GM23338 (cell line): ENCODE measurements at regions not wholly inside any gene's neighbourhood (a gene's known extent, or its start where the extent isn't known, plus 50 kb on each side); places are given as distances from the start of the nearest gene placed in this dataset.

Experiments
- ATAC-seq: fragments of 200-7000 bp; cut with Tn5 transposase; 3 replicates; pipeline ENCODE4 v1.9.1; 2020
- DNase-seq: peaks from one replicate; pipeline ENCODE4 v3.0.0-alpha.2; 2015; ENCODE audit warnings: low spot score
- H2AFZ ChIP-seq: fragments of 200-600 bp; sonication (generic); 2 replicates; pipeline ENCODE4 v1.8.0; 2016; ENCODE audit warnings: antibody characterized with exemption, mild to moderate bottlenecking, moderate library complexity
- H3F3A ChIP-seq: fragments of 200-600 bp; sonication (generic); replicated peaks from 2 replicates; pipeline ENCODE4 v1.8.0; 2017; ENCODE audit warnings: antibody characterized with exemption, mixed run types, low read depth
- H3K27ac ChIP-seq: fragments of 200-600 bp; sonication (generic); 2 replicates; pipeline ENCODE4 v1.6.1; 2016; ENCODE audit warnings: low read depth
- H3K27me3 ChIP-seq: fragments of 200-600 bp; sonication (generic); 2 replicates; pipeline ENCODE4 v1.8.0; 2016; ENCODE audit warnings: mild to moderate bottlenecking, mixed run types, moderate library complexity; ENCODE audit not compliant: insufficient read depth
- H3K36me3 ChIP-seq: fragments of 200-600 bp; sonication (generic); 2 replicates; pipeline ENCODE4 v1.8.0; 2016; ENCODE audit warnings: mild to moderate bottlenecking; ENCODE audit not compliant: insufficient read depth
- H3K4me1 ChIP-seq: fragments of 200-600 bp; sonication (generic); 2 replicates; pipeline ENCODE4 v1.8.0; 2016; ENCODE audit warnings: mild to moderate bottlenecking, moderate library complexity; ENCODE audit not compliant: insufficient read depth
- H3K4me2 ChIP-seq: fragments of 200-600 bp; sonication (generic); 2 replicates; pipeline ENCODE4 v1.7.1; 2017; ENCODE audit warnings: mixed run types
- H3K4me3 ChIP-seq: fragments of 200-600 bp; sonication (generic); 2 replicates; pipeline ENCODE4 v1.6.1; 2016; ENCODE audit warnings: mixed run types
- H3K79me2 ChIP-seq: fragments of 200-600 bp; sonication (generic); replicated peaks from 2 replicates; pipeline ENCODE4 v1.8.0; 2017; ENCODE audit warnings: mild to moderate bottlenecking; ENCODE audit not compliant: insufficient read depth
- H3K9me2 ChIP-seq: fragments of 200-600 bp; sonication (generic); 2 replicates; pipeline ENCODE4 v1.8.0; 2017; ENCODE audit not compliant: insufficient read depth
- H4K20me1 ChIP-seq: fragments of 200-600 bp; sonication (generic); replicated peaks from 2 replicates; pipeline ENCODE4 v1.8.0; 2017; ENCODE audit warnings: mild to moderate bottlenecking; ENCODE audit not compliant: insufficient read depth
- H3K27ac Mint-ChIP-seq: 2 replicates; pipeline ENCODE4 v1.8.0; 2020; ENCODE audit warnings: inconsistent platforms, mild to moderate bottlenecking, moderate library complexity, mixed read lengths
- H3K27me3 Mint-ChIP-seq: 3 replicates; pipeline ENCODE4 v1.8.0; 2022; ENCODE audit warnings: low read depth, mild to moderate bottlenecking, moderate library complexity, mixed read lengths, inconsistent platforms; ENCODE audit not compliant: insufficient read depth, poor library complexity
- H3K36me3 Mint-ChIP-seq: 3 replicates; pipeline ENCODE4 v1.8.0; 2021; ENCODE audit warnings: low read depth, mild to moderate bottlenecking, inconsistent platforms, moderate library complexity, mixed read lengths
- H3K4me1 Mint-ChIP-seq: 3 replicates; pipeline ENCODE4 v1.8.0; 2020; ENCODE audit warnings: mild to moderate bottlenecking, inconsistent platforms, mixed read lengths
- H3K4me3 Mint-ChIP-seq: 3 replicates; pipeline ENCODE4 v1.8.0; 2021; ENCODE audit warnings: moderate library complexity, mild to moderate bottlenecking, inconsistent platforms, mixed read lengths
- H3K9me3 Mint-ChIP-seq: 3 replicates; pipeline ENCODE4 v1.8.0; 2020; ENCODE audit warnings: moderate library complexity, mild to moderate bottlenecking, inconsistent platforms, mixed read lengths
- CREB1 ChIP-seq: fragments of 250-450 bp; sonication (Bioruptor Pico); IDR thresholded peaks from 2 replicates; pipeline ENCODE4 v1.5.0; 2020; ENCODE audit warnings: low read depth, mild to moderate bottlenecking, moderate library complexity
- EZH2phosphoT487 ChIP-seq: fragments of 200-600 bp; sonication (generic); IDR thresholded peaks from one replicate; pipeline ENCODE4 v1.8.1; 2018; ENCODE audit warnings: antibody characterized with exemption; ENCODE audit not compliant: unreplicated experiment
- JUNB ChIP-seq: IDR thresholded peaks from one replicate; pipeline ENCODE4 v1.6.1; 2016; ENCODE audit warnings: antibody characterized with exemption; ENCODE audit not compliant: unreplicated experiment
- POLR2AphosphoS5 ChIP-seq: IDR thresholded peaks from 2 replicates; pipeline ENCODE4 v1.6.1; 2016; ENCODE audit warnings: antibody characterized with exemption, low read depth
- STAT1 ChIP-seq: IDR thresholded peaks from one replicate; pipeline ENCODE4 v1.6.1; 2016; ENCODE audit warnings: antibody characterized with exemption; ENCODE audit not compliant: unreplicated experiment
- ZNF331 ChIP-seq: fragments of 250-450 bp; sonication (Bioruptor Pico); IDR thresholded peaks from 2 replicates; pipeline ENCODE4 v1.5.0; 2020; ENCODE audit warnings: low read depth, mild to moderate bottlenecking, moderate library complexity
- TF ChIP-seq, protein P1 (sequence below): fragments of 250-450 bp; sonication (Bioruptor Pico); IDR thresholded peaks from 2 replicates; pipeline ENCODE4 v1.5.0; 2020; ENCODE audit warnings: mild to moderate bottlenecking, moderate library complexity
- TF ChIP-seq, protein P2 (sequence below): IDR thresholded peaks from 2 replicates; pipeline ENCODE4 v1.6.1; 2016; ENCODE audit warnings: antibody characterized with exemption
- TF ChIP-seq, protein P3 (sequence below): IDR thresholded peaks from one replicate; pipeline ENCODE4 v1.6.1; 2018; ENCODE audit warnings: antibody characterized with exemption; ENCODE audit not compliant: unreplicated experiment
- TF ChIP-seq, protein P4 (sequence below), 2 experiments: fragments of 200-600 bp in 1 of 2; sonication (generic) in 1 of 2; conservative IDR thresholded peaks; 2 replicates each; pipeline versions ENCODE4 v1.5.1 to v1.6.1; 2016 to 2017; ENCODE audit warnings: antibody characterized with exemption in 2 of 2, low read depth in 2 of 2, mild to moderate bottlenecking in 2 of 2, moderate library complexity in 1 of 2

DNA sequence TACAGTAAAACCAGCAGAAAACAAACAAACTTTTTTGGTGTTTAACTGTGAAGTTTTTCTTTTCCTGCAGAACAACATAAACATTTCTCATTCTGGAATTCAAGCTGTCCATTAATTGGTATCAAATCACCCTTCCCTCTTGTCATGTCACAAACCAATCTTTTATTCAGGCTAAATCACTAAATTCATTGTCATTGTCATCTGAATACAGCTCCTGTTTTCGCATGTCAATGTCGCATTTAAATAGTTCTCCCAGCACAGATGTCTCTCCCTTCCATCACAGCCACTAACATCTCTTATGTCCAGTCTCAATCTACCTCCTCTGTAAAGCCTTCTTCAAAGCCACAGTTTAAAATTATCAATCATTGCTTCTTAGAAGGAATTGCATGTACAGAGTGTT is 192.1 kb upstream of the PCDH10 start (continued):
- TF ChIP-seq, protein P1, sequence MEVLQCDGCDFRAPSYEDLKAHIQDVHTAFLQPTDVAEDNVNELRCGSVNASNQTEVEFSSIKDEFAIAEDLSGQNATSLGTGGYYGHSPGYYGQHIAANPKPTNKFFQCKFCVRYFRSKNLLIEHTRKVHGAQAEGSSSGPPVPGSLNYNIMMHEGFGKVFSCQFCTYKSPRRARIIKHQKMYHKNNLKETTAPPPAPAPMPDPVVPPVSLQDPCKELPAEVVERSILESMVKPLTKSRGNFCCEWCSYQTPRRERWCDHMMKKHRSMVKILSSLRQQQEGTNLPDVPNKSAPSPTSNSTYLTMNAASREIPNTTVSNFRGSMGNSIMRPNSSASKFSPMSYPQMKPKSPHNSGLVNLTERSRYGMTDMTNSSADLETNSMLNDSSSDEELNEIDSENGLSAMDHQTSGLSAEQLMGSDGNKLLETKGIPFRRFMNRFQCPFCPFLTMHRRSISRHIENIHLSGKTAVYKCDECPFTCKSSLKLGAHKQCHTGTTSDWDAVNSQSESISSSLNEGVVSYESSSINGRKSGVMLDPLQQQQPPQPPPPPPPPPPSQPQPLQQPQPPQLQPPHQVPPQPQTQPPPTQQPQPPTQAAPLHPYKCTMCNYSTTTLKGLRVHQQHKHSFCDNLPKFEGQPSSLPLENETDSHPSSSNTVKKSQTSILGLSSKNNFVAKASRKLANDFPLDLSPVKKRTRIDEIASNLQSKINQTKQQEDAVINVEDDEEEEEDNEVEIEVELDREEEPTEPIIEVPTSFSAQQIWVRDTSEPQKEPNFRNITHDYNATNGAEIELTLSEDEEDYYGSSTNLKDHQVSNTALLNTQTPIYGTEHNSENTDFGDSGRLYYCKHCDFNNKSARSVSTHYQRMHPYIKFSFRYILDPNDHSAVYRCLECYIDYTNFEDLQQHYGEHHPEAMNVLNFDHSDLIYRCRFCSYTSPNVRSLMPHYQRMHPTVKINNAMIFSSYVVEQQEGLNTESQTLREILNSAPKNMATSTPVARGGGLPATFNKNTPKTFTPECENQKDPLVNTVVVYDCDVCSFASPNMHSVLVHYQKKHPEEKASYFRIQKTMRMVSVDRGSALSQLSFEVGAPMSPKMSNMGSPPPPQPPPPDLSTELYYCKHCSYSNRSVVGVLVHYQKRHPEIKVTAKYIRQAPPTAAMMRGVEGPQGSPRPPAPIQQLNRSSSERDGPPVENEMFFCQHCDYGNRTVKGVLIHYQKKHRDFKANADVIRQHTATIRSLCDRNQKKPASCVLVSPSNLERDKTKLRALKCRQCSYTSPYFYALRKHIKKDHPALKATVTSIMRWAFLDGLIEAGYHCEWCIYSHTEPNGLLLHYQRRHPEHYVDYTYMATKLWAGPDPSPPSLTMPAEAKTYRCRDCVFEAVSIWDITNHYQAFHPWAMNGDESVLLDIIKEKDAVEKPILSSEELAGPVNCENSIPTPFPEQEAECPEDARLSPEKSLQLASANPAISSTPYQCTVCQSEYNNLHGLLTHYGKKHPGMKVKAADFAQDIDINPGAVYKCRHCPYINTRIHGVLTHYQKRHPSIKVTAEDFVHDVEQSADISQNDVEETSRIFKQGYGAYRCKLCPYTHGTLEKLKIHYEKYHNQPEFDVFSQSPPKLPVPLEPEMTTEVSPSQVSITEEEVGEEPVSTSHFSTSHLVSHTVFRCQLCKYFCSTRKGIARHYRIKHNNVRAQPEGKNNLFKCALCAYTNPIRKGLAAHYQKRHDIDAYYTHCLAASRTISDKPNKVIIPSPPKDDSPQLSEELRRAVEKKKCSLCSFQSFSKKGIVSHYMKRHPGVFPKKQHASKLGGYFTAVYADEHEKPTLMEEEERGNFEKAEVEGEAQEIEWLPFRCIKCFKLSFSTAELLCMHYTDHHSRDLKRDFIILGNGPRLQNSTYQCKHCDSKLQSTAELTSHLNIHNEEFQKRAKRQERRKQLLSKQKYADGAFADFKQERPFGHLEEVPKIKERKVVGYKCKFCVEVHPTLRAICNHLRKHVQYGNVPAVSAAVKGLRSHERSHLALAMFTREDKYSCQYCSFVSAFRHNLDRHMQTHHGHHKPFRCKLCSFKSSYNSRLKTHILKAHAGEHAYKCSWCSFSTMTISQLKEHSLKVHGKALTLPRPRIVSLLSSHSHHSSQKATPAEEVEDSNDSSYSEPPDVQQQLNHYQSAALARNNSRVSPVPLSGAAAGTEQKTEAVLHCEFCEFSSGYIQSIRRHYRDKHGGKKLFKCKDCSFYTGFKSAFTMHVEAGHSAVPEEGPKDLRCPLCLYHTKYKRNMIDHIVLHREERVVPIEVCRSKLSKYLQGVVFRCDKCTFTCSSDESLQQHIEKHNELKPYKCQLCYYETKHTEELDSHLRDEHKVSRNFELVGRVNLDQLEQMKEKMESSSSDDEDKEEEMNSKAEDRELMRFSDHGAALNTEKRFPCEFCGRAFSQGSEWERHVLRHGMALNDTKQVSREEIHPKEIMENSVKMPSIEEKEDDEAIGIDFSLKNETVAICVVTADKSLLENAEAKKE (CRISPR knock-in tag), result no peak

DNA sequence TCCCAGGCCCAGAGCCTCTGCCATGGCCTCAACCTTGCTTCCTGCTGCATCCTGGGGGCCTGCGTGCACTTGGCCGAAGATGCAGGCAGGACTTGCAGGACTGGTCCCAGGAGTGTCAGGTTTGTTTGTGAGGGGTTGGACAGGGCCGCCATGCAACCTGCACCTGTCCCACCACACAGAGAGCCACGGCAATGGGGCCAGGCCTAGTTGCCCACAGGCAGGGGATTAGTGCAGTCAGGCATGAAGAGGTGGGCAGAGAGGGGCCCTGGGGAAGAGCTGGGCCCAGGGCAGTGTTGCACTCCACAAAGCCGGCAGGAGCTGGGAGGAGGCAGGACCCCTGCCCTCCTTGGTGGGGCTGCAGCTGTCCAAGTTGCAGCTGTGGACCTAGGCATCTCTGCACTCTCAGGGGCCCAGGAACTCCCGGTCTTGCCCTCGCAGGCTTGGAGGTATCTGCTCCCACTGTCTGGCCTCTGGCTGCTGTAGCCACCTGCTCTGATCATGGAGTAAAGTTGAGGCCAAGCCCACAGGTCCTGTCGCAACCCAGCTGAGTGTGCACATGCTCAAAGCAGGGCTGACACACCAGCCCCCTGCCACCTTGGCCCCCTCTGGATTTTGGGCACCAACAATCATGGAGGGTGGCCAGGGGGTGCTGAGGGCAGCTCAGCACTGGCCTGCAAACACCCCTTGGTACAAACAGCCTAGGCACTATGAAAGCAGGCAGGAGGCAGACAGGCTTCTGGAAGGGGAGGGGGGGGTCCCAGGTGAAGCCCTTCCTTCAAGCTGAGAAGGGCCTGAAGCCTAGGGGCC is 190.4 kb upstream of the PCDH10 start:
- no peak for DNase-seq
- no peak overlapping the region for H3K4me2 ChIP-seq
- no peaks in the 10 kb centered on the region for H4K20me1 ChIP-seq
- H3K79me2 ChIP-seq, result no peaks in the 10 kb centered on the region
- Mint-ChIP-seq H3K4me1 (peaks cover 14% of the 10 kb centered on the region), H3K36me3 (peaks cover 14% of the 10 kb centered on the region), H3K4me3 (no peak overlapping the region), H3K27me3 (no peaks in the 10 kb centered on the region), H3K27ac (no peak overlapping the region), H3K9me3 (peaks cover 17% of the 10 kb centered on the region)
- H3K27me3 ChIP-seq, result no peaks in the 10 kb centered on the region
- H3K4me3 ChIP-seq, result no peak overlapping the region
- H3K36me3 ChIP-seq, result peaks cover 4% of the 10 kb centered on the region; the same call in 1 of the 2 replicates
- H3K9me2 ChIP-seq, result no peaks in the 10 kb centered on the region
- H3K4me1 ChIP-seq, result peaks cover 18% of the 10 kb centered on the region; the same call in 1 of the 2 replicates
- no peak overlapping the region for H2AFZ ChIP-seq
- H3K27ac ChIP-seq, result no peak overlapping the region
- no peak for ATAC-seq
- no peaks in the 10 kb centered on the region for H3F3A ChIP-seq
- TF ChIP-seq JUNB (no peak), STAT1 (no peak), CREB1 (CRISPR knock-in tag) (no peak), POLR2AphosphoS5 (no peak), EZH2phosphoT487 (no peak), ZNF331 (CRISPR knock-in tag) (no peak)
- TF ChIP-seq, protein P2, sequence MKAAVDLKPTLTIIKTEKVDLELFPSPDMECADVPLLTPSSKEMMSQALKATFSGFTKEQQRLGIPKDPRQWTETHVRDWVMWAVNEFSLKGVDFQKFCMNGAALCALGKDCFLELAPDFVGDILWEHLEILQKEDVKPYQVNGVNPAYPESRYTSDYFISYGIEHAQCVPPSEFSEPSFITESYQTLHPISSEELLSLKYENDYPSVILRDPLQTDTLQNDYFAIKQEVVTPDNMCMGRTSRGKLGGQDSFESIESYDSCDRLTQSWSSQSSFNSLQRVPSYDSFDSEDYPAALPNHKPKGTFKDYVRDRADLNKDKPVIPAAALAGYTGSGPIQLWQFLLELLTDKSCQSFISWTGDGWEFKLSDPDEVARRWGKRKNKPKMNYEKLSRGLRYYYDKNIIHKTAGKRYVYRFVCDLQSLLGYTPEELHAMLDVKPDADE, result no peak
- TF ChIP-seq, protein P3, sequence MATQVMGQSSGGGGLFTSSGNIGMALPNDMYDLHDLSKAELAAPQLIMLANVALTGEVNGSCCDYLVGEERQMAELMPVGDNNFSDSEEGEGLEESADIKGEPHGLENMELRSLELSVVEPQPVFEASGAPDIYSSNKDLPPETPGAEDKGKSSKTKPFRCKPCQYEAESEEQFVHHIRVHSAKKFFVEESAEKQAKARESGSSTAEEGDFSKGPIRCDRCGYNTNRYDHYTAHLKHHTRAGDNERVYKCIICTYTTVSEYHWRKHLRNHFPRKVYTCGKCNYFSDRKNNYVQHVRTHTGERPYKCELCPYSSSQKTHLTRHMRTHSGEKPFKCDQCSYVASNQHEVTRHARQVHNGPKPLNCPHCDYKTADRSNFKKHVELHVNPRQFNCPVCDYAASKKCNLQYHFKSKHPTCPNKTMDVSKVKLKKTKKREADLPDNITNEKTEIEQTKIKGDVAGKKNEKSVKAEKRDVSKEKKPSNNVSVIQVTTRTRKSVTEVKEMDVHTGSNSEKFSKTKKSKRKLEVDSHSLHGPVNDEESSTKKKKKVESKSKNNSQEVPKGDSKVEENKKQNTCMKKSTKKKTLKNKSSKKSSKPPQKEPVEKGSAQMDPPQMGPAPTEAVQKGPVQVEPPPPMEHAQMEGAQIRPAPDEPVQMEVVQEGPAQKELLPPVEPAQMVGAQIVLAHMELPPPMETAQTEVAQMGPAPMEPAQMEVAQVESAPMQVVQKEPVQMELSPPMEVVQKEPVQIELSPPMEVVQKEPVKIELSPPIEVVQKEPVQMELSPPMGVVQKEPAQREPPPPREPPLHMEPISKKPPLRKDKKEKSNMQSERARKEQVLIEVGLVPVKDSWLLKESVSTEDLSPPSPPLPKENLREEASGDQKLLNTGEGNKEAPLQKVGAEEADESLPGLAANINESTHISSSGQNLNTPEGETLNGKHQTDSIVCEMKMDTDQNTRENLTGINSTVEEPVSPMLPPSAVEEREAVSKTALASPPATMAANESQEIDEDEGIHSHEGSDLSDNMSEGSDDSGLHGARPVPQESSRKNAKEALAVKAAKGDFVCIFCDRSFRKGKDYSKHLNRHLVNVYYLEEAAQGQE, result no peak
- TF ChIP-seq, protein P4, sequence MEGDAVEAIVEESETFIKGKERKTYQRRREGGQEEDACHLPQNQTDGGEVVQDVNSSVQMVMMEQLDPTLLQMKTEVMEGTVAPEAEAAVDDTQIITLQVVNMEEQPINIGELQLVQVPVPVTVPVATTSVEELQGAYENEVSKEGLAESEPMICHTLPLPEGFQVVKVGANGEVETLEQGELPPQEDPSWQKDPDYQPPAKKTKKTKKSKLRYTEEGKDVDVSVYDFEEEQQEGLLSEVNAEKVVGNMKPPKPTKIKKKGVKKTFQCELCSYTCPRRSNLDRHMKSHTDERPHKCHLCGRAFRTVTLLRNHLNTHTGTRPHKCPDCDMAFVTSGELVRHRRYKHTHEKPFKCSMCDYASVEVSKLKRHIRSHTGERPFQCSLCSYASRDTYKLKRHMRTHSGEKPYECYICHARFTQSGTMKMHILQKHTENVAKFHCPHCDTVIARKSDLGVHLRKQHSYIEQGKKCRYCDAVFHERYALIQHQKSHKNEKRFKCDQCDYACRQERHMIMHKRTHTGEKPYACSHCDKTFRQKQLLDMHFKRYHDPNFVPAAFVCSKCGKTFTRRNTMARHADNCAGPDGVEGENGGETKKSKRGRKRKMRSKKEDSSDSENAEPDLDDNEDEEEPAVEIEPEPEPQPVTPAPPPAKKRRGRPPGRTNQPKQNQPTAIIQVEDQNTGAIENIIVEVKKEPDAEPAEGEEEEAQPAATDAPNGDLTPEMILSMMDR (conservative IDR thresholded peaks at IDR 0.05; ENCODE audit: low read depth in 2 of 2), result no peak
